AG08396 (cell line): ENCODE measurements at regions not wholly inside any gene's neighbourhood (a gene's known extent, or its start where the extent isn't known, plus 50 kb on each side); places are given as distances from the start of the nearest gene placed in this dataset.

ENCODE experiments used
- DNase-seq: peaks from one replicate; pipeline ENCODE4 v3.0.0; 2012; ENCODE audit warnings: low spot score, mixed read lengths

GRCh38 chr1:95671098-95671497, 437.1 kb downstream of the RWDD3 start:
- DNase-seq, result no peak

- DNase-seq, result no peak
Observed at GRCh38 chr1:95679262-95679661, 445.3 kb downstream of the RWDD3 start.

- DNase-seq, result no peak
Observed at GRCh38 chr1:95685081-95685480, 451.1 kb downstream of the RWDD3 start.

GRCh38 chr1:95686217-95686616, 452.2 kb downstream of the RWDD3 start:
- no peak for DNase-seq

- no peak for DNase-seq
Observed at GRCh38 chr1:95699149-95699953, 465.3 kb downstream of the RWDD3 start.

GRCh38 chr1:95701450-95702173, 467.6 kb downstream of the RWDD3 start:
- DNase-seq, result no peak

GRCh38 chr1:95703046-95703445, 469.0 kb downstream of the RWDD3 start:
- no peak for DNase-seq

GRCh38 chr1:95716097-95716496, 482.1 kb downstream of the RWDD3 start:
- DNase-seq, result no peak

- no peak for DNase-seq
Observed at GRCh38 chr1:95716550-95716949, 482.5 kb downstream of the RWDD3 start.

- DNase-seq, result no peak
Observed at GRCh38 chr1:95723346-95723745, 489.3 kb downstream of the RWDD3 start.

GRCh38 chr1:95728841-95729240, 494.8 kb downstream of the RWDD3 start:
- no peak for DNase-seq

- no peak for DNase-seq
Observed at GRCh38 chr1:95730986-95731385, 497.0 kb downstream of the RWDD3 start.

GRCh38 chr1:95731466-95731865, 497.5 kb downstream of the RWDD3 start:
- no peak for DNase-seq

- no peak for DNase-seq
Observed at GRCh38 chr1:95733031-95733430, 499.0 kb downstream of the RWDD3 start.

GRCh38 chr1:95733671-95734070, 499.7 kb downstream of the RWDD3 start:
- no peak for DNase-seq

GRCh38 chr1:95734560-95734959, 500.6 kb downstream of the RWDD3 start:
- no peak for DNase-seq

GRCh38 chr1:95742591-95743089, 508.6 kb downstream of the RWDD3 start:
- no peak for DNase-seq

GRCh38 chr1:95744731-95745130, 510.7 kb downstream of the RWDD3 start:
- no peak for DNase-seq

- DNase-seq, result no peak
Observed at GRCh38 chr1:95752515-95753381, 518.7 kb downstream of the RWDD3 start.

GRCh38 chr1:95753382-95754016, 519.5 kb downstream of the RWDD3 start:
- no peak for DNase-seq

GRCh38 chr1:95754412-95754811, 520.4 kb downstream of the RWDD3 start:
- DNase-seq, result no peak

GRCh38 chr1:95766036-95766435, 532.0 kb downstream of the RWDD3 start:
- no peak for DNase-seq
